ENCODE measurements at regions not wholly inside any gene's neighbourhood (a gene's known extent, or its start where the extent isn't known, plus 50 kb on each side); places are given as distances from the start of the nearest gene placed in this dataset.

- intact Hi-C loops (cut with DNase I) = no loop called here
- 67% methylated on average over 12 of the region's 12 CpGs for WGBS
- H3K36me3 ChIP-seq = no peaks in the 10 kb centered on the region
- no peaks in the 10 kb centered on the region for H3K9me3 ChIP-seq
- peaks cover 0 to 57% (median 0%) of the 10 kb centered on the region in 4 donors for H3K27me3 ChIP-seq
- TF ChIP-seq EP300 (IDR thresholded peaks at IDR 0.05) (no peak), POLR2A (IDR thresholded peaks at IDR 0.05; ENCODE audit: low read depth) (no peak), POLR2AphosphoS5 (IDR thresholded peaks at IDR 0.05) (no peak), CTCF (IDR thresholded peaks at IDR 0.05) (no peak)
- peaks cover 0 to 13% (median 10%) of the 10 kb centered on the region in 4 donors for H3K4me1 ChIP-seq
- DNase-seq (ENCODE audit: extremely low spot score) = no peak
- H3K27ac ChIP-seq (replicated peaks in 1 of 4) = no peak overlapping the region
- H3K4me3 ChIP-seq = no peak overlapping the region
Observed at GRCh38 chr1:29502911-29503840, 266.9 kb downstream of the PTPRU start.

- no peaks in the 10 kb centered on the region for H3K36me3 ChIP-seq
- H3K27ac ChIP-seq (replicated peaks in 1 of 4) = no peak overlapping the region
- H3K9me3 ChIP-seq = no peaks in the 10 kb centered on the region
- no peak for TF ChIP-seq POLR2AphosphoS5 (IDR thresholded peaks at IDR 0.05)
- no peak for TF ChIP-seq EP300 (IDR thresholded peaks at IDR 0.05)
- TF ChIP-seq CTCF (IDR thresholded peaks at IDR 0.05) = no peak
- no peak for TF ChIP-seq POLR2A (IDR thresholded peaks at IDR 0.05; ENCODE audit: low read depth)
- intact Hi-C loops (cut with DNase I) = no loop called here
- no peak for DNase-seq (ENCODE audit: extremely low spot score)
- peaks cover 0 to 13% (median 10%) of the 10 kb centered on the region in 4 donors for H3K4me1 ChIP-seq
- peaks cover 0 to 59% (median 0%) of the 10 kb centered on the region in 4 donors for H3K27me3 ChIP-seq
- no peak overlapping the region for H3K4me3 ChIP-seq
- WGBS = 83% methylated on average over 3 of the region's 3 CpGs
Observed at GRCh38 chr1:29502225-29502910, 266.0 kb downstream of the PTPRU start.

- TF ChIP-seq EP300 (IDR thresholded peaks at IDR 0.05) (no peak), CTCF (IDR thresholded peaks at IDR 0.05) (no peak), POLR2AphosphoS5 (IDR thresholded peaks at IDR 0.05) (no peak), POLR2A (IDR thresholded peaks at IDR 0.05; ENCODE audit: low read depth) (no peak)
- no peak overlapping the region for H3K4me3 ChIP-seq
- H3K27ac ChIP-seq (replicated peaks in 1 of 4) = no peak overlapping the region
- H3K9me3 ChIP-seq = peaks cover 0 to 8% (median 3%) of the 10 kb centered on the region in 4 donors
- H3K4me1 ChIP-seq = peaks cover 0 to 13% (median 10%) of the 10 kb centered on the region in 4 donors
- intact Hi-C loops (cut with DNase I) = no loop called here
- no peaks in the 10 kb centered on the region for H3K36me3 ChIP-seq
- H3K27me3 ChIP-seq = peaks cover 0 to 59% (median 2%) of the 10 kb centered on the region in 4 donors
- no peak for DNase-seq (ENCODE audit: extremely low spot score)
- WGBS = 47% methylated on average over 8 of the region's 8 CpGs
Observed at GRCh38 chr1:29501227-29501976, 265.1 kb downstream of the PTPRU start.

- TF ChIP-seq POLR2A (IDR thresholded peaks at IDR 0.05; ENCODE audit: low read depth) = no peak
- TF ChIP-seq CTCF (IDR thresholded peaks at IDR 0.05) = no peak
- TF ChIP-seq EP300 (IDR thresholded peaks at IDR 0.05) = no peak
- TF ChIP-seq POLR2AphosphoS5 (IDR thresholded peaks at IDR 0.05) = no peak
- no peaks in the 10 kb centered on the region for H3K36me3 ChIP-seq
- H3K4me3 ChIP-seq = no peak overlapping the region
- H3K27me3 ChIP-seq = peaks cover 0 to 55% (median 4%) of the 10 kb centered on the region in 4 donors
- intact Hi-C loops (cut with DNase I) = no loop called here
- 84% methylated on average over 5 of the region's 5 CpGs for WGBS
- H3K4me1 ChIP-seq = peaks cover 0 to 13% (median 10%) of the 10 kb centered on the region in 4 donors
- peaks cover 0 to 16% (median 10%) of the 10 kb centered on the region in 4 donors for H3K9me3 ChIP-seq
- no peak for DNase-seq (ENCODE audit: extremely low spot score)
- H3K27ac ChIP-seq (replicated peaks in 1 of 4) = no peak overlapping the region
Observed at GRCh38 chr1:29500651-29501050, 264.3 kb downstream of the PTPRU start.

All from esophagus muscularis mucosa (tissue), 4 donors.